Mucosa of descending colon (tissue), 3 donors: ENCODE measurements at regions not wholly inside any gene's neighbourhood (a gene's known extent, or its start where the extent isn't known, plus 50 kb on each side); places are given as distances from the start of the nearest gene placed in this dataset.
"Not testable (repeated sequence)": the region's sequence is repeated elsewhere in the genome, so short reads cannot be mapped to it uniquely, and the experiment has no call there.

Experiments
- ATAC-seq: fragments of 200-7000 bp; cut with Tn5 transposase; one replicate; pipeline ENCODE4 v1.9.1; 2020; ENCODE audit warnings: mild to moderate bottlenecking, moderate library complexity
- DNase-seq, 3 donors: peaks; one replicate each; pipeline ENCODE4 v3.0.0-alpha.2; 2020
- H3K36me3 ChIP-seq: fragments of 200-600 bp; one replicate; pipeline ENCODE4 v1.8.0; 2021; ENCODE audit warnings: low read depth, mild to moderate bottlenecking
- H3K4me1 ChIP-seq: fragments of 200-600 bp; one replicate; pipeline ENCODE4 v1.8.0; 2021; ENCODE audit warnings: low read depth, mild to moderate bottlenecking
- H3K4me3 ChIP-seq: fragments of 200-600 bp; one replicate; pipeline ENCODE4 v1.8.0; 2021; ENCODE audit warnings: mild to moderate bottlenecking
- H3K9me3 ChIP-seq: fragments of 200-600 bp; one replicate; pipeline ENCODE4 v1.8.0; 2021; ENCODE audit warnings: mild to moderate bottlenecking
- intact Hi-C, 2 donors: fragments of 100-400 bp; cut with DNase I in 1 of 2; cut with micrococcal nuclease in 1 of 2; formaldehyde crosslinking; loops; one replicate each; pipeline versions ENCODE4 v1.11.0 to v1.11.1; 2022; cut with DNase I, micrococcal nuclease
- TF ChIP-seq, protein P1 (sequence below): fragments of 200-600 bp; IDR thresholded peaks from one replicate; pipeline ENCODE4 v1.8.0; 2022; ENCODE audit warnings: antibody characterized with exemption, mild to moderate bottlenecking
- donor health status: DM: no; HTN: no; CAD: no; lungs with moderate emphysema.
- donor health status: DM: no; HTN: no; CAD: no.
- donor health status: DM: no; HTN: yes; CAD: no.

DNA sequence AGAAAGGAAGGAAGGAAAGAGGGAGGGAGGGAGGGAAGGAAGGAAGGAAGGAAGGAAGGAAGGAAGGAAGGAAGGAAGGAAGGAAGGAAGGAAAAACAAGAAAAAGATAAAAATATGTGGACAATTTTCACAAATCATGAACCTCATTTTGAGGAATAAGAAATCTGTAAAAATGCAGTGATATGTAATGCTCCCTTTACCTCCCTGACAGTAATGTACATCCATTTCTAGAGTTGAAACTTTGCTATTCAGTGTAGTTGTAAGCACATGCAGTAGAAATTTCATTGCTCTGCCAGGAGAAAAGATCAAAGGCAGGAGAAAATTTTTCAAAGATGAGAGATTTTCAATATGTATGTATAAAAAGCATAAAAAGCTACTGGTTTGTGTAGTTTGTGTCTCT is 189.5 kb upstream of the MYO3A start:
- TF ChIP-seq, protein P1, sequence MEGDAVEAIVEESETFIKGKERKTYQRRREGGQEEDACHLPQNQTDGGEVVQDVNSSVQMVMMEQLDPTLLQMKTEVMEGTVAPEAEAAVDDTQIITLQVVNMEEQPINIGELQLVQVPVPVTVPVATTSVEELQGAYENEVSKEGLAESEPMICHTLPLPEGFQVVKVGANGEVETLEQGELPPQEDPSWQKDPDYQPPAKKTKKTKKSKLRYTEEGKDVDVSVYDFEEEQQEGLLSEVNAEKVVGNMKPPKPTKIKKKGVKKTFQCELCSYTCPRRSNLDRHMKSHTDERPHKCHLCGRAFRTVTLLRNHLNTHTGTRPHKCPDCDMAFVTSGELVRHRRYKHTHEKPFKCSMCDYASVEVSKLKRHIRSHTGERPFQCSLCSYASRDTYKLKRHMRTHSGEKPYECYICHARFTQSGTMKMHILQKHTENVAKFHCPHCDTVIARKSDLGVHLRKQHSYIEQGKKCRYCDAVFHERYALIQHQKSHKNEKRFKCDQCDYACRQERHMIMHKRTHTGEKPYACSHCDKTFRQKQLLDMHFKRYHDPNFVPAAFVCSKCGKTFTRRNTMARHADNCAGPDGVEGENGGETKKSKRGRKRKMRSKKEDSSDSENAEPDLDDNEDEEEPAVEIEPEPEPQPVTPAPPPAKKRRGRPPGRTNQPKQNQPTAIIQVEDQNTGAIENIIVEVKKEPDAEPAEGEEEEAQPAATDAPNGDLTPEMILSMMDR: no peak
- no peaks in the 10 kb centered on the region for H3K4me1 ChIP-seq
- H3K36me3 ChIP-seq: no peaks in the 10 kb centered on the region
- H3K4me3 ChIP-seq: no peak overlapping the region
- DNase-seq (no peak), ATAC-seq (no peak)
- no peaks in the 10 kb centered on the region for H3K9me3 ChIP-seq
- intact Hi-C loops: no loop called here

DNA sequence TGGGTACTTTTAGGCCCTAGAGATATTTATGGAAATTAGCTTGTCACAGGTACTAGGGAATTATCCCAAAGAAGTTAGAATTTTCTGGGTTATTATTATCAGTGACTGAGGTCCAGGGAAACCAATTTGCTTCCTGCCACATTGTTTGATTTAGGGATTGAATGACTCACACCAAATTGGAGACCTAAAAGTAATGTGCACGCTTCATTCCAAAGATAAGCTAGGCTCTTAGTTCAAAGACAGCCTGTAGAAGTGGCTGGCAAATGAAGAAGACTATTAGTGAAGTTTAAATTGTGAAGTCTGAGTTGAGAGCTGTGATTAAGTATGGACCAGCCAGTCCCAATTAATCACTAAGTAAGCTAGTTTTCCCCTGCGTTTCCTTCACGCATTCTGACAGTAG is 188.1 kb upstream of the MYO3A start:
- H3K9me3 ChIP-seq: no peaks in the 10 kb centered on the region
- H3K4me3 ChIP-seq: no peak overlapping the region
- TF ChIP-seq, protein P1: no peak
- DNase-seq: no peak
- no peaks in the 10 kb centered on the region for H3K4me1 ChIP-seq
- H3K36me3 ChIP-seq: no peaks in the 10 kb centered on the region
- ATAC-seq: no peak
- intact Hi-C loops: no loop called here

DNA sequence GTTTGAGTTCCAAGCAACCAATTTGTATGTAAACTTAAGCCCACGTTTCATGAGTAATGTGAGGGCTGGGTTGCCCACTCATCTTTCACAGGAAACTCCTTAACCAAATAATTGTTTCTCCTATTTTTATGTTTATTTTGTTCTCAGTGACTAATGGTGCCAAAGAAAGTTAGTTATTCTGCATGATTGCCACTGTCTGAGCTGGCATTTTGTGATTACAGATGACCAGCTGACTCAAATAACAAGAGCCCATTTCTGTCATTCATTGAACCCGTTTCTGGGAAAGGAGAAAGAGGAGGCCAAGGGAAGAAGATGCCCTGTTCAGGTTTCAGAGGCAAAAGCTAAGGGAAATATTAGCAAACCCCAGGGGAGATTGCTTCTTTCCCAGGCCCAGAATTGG is 186.9 kb upstream of the MYO3A start:
- no peak for DNase-seq
- H3K36me3 ChIP-seq: no peaks in the 10 kb centered on the region
- H3K9me3 ChIP-seq: no peaks in the 10 kb centered on the region
- intact Hi-C loops: no loop called here
- ATAC-seq: no peak
- no peaks in the 10 kb centered on the region for H3K4me1 ChIP-seq
- H3K4me3 ChIP-seq: no peak overlapping the region
- TF ChIP-seq, protein P1: no peak

DNA sequence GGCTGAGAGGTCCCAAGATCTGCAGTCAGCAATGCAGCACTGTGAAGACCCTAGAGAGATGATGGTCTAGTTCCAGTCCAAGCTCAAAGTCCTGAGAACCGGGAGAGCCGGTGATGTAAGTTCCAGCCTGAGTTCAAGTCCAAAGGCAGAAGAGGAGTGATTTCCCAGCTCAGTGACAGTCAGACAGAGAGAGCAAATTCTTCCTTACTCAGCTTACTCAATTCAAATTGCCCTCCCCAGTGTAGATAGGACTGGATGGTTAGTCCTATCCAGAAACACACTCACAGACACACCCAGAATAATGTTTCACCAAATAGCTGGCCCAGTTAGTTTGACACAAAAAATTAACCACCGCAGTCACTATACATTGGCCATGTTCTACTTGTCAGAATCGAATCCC is 185.5 kb upstream of the MYO3A start:
- TF ChIP-seq, protein P1: no peak
- Histone ChIP-seq H3K4me1 (no peaks in the 10 kb centered on the region), H3K36me3 (no peaks in the 10 kb centered on the region), H3K4me3 (no peak overlapping the region), H3K9me3 (no peaks in the 10 kb centered on the region)
- DNase-seq: no peak
- intact Hi-C loops: no loop called here
- no peak for ATAC-seq

DNA sequence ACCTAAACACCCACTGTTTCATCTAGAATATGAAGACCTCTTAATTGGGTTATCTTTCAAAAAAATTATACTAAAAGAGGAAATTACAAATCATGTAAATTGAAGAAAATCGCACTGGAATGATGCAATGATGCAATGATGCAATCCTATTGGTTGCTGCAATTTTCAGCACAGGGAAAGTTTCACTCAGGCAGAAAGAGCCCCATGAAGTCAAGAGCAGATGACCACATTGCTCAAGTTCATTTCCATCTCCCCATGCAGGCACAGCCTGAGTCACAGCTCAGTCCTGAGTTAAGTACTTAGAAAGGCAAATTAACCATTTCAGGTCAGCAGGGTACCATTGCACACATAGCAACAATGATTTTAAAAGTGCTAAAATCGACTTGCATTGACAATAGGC is 180.3 kb upstream of the MYO3A start:
- no peaks in the 10 kb centered on the region for H3K36me3 ChIP-seq
- no peak for ATAC-seq
- H3K4me1 ChIP-seq: no peaks in the 10 kb centered on the region
- intact Hi-C loops: no loop called here
- no peaks in the 10 kb centered on the region for H3K9me3 ChIP-seq
- H3K4me3 ChIP-seq: no peak overlapping the region
- no peak for DNase-seq
- TF ChIP-seq, protein P1: no peak

DNA sequence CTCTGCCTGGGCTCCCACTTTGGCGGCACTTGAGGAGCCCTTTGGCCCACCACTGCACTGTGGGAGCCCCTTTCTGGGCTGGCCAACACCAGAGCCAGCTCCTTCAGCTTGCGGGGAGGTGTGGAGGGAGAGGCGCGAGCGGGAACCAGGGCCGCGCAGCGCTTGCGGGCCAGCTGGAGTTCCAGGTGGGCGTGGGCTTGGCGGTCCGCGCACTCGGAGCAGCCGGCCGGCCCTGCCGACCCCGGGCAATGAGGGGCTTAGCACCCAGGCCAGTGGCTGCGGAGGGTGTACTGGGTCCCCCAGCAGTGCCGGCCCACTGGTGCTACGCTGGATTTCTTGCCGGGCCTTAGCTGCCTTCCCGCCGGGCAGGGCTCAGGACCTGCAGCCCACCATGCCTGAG is 178.2 kb upstream of the MYO3A start:
- intact Hi-C loops, ATAC-seq, H3K4me3 ChIP-seq, DNase-seq, H3K4me1 ChIP-seq, H3K9me3 ChIP-seq, H3K36me3 ChIP-seq: not testable (repeated sequence)
